Ovary (tissue), 7 donors: ENCODE measurements at regions not wholly inside any gene's neighbourhood (a gene's known extent, or its start where the extent isn't known, plus 50 kb on each side); places are given as distances from the start of the nearest gene placed in this dataset.

Experiments
- DNase-seq, 5 donors: peaks; one replicate each; pipeline ENCODE4 v3.0.0-alpha.2; 2019 to 2020
- H3K27ac ChIP-seq, 2 donors: fragments of 200-600 bp; one replicate each; pipeline versions ENCODE4 v1.5.1 to v1.8.0; 2019 to 2022
- H3K27me3 ChIP-seq: fragments of 200-600 bp; one replicate; pipeline ENCODE4 v1.8.0; 2022
- H3K36me3 ChIP-seq: fragments of 200-600 bp; sonication (generic); one replicate; pipeline ENCODE4 v1.5.1; 2019
- H3K4me1 ChIP-seq: one replicate; pipeline ENCODE4 v1.8.1; 2013; ENCODE audit warnings: mild to moderate bottlenecking, moderate library complexity; ENCODE audit not compliant: insufficient read depth
- H3K4me3 ChIP-seq: fragments of 200-600 bp; sonication (generic); one replicate; pipeline ENCODE4 v1.5.1; 2017
- H3K9me3 ChIP-seq, 2 donors: fragments of 200-600 bp in 1 of 2; sonication (generic) in 1 of 2; one replicate each; pipeline versions ENCODE4 v1.5.1 to v1.8.1; 2013 to 2019; ENCODE audit warnings: mild to moderate bottlenecking in 1 of 2, moderate library complexity in 1 of 2
- CTCF ChIP-seq, 3 donors: fragments of 450-650 bp in 2 of 3; fragments of 200-600 bp in 1 of 3; IDR thresholded peaks; one replicate each; pipeline versions ENCODE4 v1.5.1 to v1.8.0; 2016 to 2022; ENCODE audit warnings: antibody characterized with exemption in 3 of 3, mild to moderate bottlenecking in 1 of 3
- EP300 ChIP-seq: sonication (generic); formaldehyde crosslinking; IDR thresholded peaks from one replicate; pipeline ENCODE4 v1.6.1; 2017; ENCODE audit warnings: antibody characterized with exemption
- POLR2A ChIP-seq: fragments of 450-650 bp; IDR thresholded peaks from one replicate; pipeline ENCODE4 v1.6.1; 2017; ENCODE audit warnings: antibody characterized with exemption, mild to moderate bottlenecking, moderate library complexity
- WGBS, 3 donors: extraction: QIAGEN DNeasy Blood & Tissue Kit in 1 of 3; methylation state at CpG; one replicate each; pipeline versions ENCODE4 v1.1.5 to v1.1.7; 2013 to 2017; 5-methylcytosine and 5-hydroxymethylcytosine counted together
- intact Hi-C, 4 donors: fragments of 100-400 bp; cut with DNase I; formaldehyde crosslinking; loops; one replicate each; pipeline versions ENCODE4 v1.11.0 to v1.15.1; 2022 to 2023
- donor health status: DM: no; HTN: no; CAD: no; lungs with moderate emphysema.
- donor health status: DM: no; HTN: no; CAD: no.
- donor health status: Bipolar disorder and iron deficiency.
- donor health status: DM: no; HTN: no; CAD: no.
- donor health status: DM: yes; HTN: yes; CAD: no.

- no peak for DNase-seq
- Histone ChIP-seq H3K36me3 (no peaks in the 10 kb centered on the region), H3K4me1 (peaks cover 3% of the 10 kb centered on the region), H3K27me3 (no peaks in the 10 kb centered on the region), H3K27ac (no peak overlapping the region), H3K4me3 (no peak overlapping the region), H3K9me3 (no peaks in the 10 kb centered on the region)
- intact Hi-C loops: loop anchor here in 1 of 4 donors (10.0 kb wide), 1 partner anchor 427 kb away; no protein-coding TSS in a partner anchor
- TF ChIP-seq CTCF (IDR thresholded peaks at IDR 0.05): no peak
- no peak for TF ChIP-seq POLR2A
- no peak for TF ChIP-seq EP300
- WGBS, 3 donors: 89 to 92% (median 89%) methylated on average over 5 of the region's 5 CpGs
These were observed 573.8 kb downstream of the LIG4 start for GRCh38 chr13:107641574-107641973.

- TF ChIP-seq CTCF (IDR thresholded peaks at IDR 0.05) (no peak), EP300 (no peak), POLR2A (no peak)
- Histone ChIP-seq H3K4me3 (no peak overlapping the region), H3K36me3 (no peaks in the 10 kb centered on the region), H3K27ac (no peak overlapping the region), H3K27me3 (no peaks in the 10 kb centered on the region), H3K4me1 (no peaks in the 10 kb centered on the region), H3K9me3 (no peaks in the 10 kb centered on the region)
- DNase-seq: no peak
- intact Hi-C loops: no loop called here
- 81 to 91% (median 86%) methylated on average over 3 of the region's 3 CpGs for WGBS, 3 donors
These were observed 589.7 kb downstream of the LIG4 start for GRCh38 chr13:107625648-107626047.

GRCh38 chr13:107617527-107617926, 597.8 kb downstream of the LIG4 start:
- TF ChIP-seq EP300: no peak
- TF ChIP-seq POLR2A: no peak
- no peak for TF ChIP-seq CTCF (IDR thresholded peaks at IDR 0.05)
- Histone ChIP-seq H3K27ac (no peak overlapping the region), H3K4me1 (no peaks in the 10 kb centered on the region), H3K27me3 (no peaks in the 10 kb centered on the region), H3K36me3 (no peaks in the 10 kb centered on the region), H3K9me3 (no peaks in the 10 kb centered on the region), H3K4me3 (no peak overlapping the region)
- intact Hi-C loops: no loop called here
- 62 to 74% (median 69%) methylated on average over 2 of the region's 2 CpGs for WGBS, 3 donors
- DNase-seq: no peak

GRCh38 chr13:107612376-107612775, 603.0 kb downstream of the LIG4 start:
- intact Hi-C loops: no loop called here
- H3K4me3 ChIP-seq: no peak overlapping the region
- 81 to 97% (median 87%) methylated on average over 6 of the region's 6 CpGs for WGBS, 3 donors
- no peak for DNase-seq
- no peaks in the 10 kb centered on the region for H3K9me3 ChIP-seq
- H3K4me1 ChIP-seq: no peaks in the 10 kb centered on the region
- no peaks in the 10 kb centered on the region for H3K36me3 ChIP-seq
- H3K27ac ChIP-seq: no peak overlapping the region
- no peaks in the 10 kb centered on the region for H3K27me3 ChIP-seq
- TF ChIP-seq EP300: no peak
- TF ChIP-seq POLR2A: no peak
- TF ChIP-seq CTCF (IDR thresholded peaks at IDR 0.05): no peak

- Histone ChIP-seq H3K4me3 (no peak overlapping the region), H3K4me1 (no peaks in the 10 kb centered on the region), H3K36me3 (no peaks in the 10 kb centered on the region), H3K27me3 (no peaks in the 10 kb centered on the region), H3K9me3 (no peaks in the 10 kb centered on the region), H3K27ac (no peak overlapping the region)
- no peak for DNase-seq
- WGBS, 3 donors: 93 to 98% (median 93%) methylated on average over 9 of the region's 9 CpGs
- TF ChIP-seq CTCF (IDR thresholded peaks at IDR 0.05): no peak
- no peak for TF ChIP-seq EP300
- no peak for TF ChIP-seq POLR2A
- intact Hi-C loops: no loop called here
These were observed 606.6 kb downstream of the LIG4 start for GRCh38 chr13:107608736-107609135.
